Fibroblast of skin of scalp (primary cell): ENCODE measurements at regions not wholly inside any gene's neighbourhood (a gene's known extent, or its start where the extent isn't known, plus 50 kb on each side); places are given as distances from the start of the nearest gene placed in this dataset.

Source experiments
- DNase-seq: peaks from one replicate; pipeline ENCODE4 v3.0.0-alpha.2; 2013

GRCh38 chr2:114139542-114139941, 249.7 kb downstream of the ACTR3 start:
- DNase-seq: no peak

DNA sequence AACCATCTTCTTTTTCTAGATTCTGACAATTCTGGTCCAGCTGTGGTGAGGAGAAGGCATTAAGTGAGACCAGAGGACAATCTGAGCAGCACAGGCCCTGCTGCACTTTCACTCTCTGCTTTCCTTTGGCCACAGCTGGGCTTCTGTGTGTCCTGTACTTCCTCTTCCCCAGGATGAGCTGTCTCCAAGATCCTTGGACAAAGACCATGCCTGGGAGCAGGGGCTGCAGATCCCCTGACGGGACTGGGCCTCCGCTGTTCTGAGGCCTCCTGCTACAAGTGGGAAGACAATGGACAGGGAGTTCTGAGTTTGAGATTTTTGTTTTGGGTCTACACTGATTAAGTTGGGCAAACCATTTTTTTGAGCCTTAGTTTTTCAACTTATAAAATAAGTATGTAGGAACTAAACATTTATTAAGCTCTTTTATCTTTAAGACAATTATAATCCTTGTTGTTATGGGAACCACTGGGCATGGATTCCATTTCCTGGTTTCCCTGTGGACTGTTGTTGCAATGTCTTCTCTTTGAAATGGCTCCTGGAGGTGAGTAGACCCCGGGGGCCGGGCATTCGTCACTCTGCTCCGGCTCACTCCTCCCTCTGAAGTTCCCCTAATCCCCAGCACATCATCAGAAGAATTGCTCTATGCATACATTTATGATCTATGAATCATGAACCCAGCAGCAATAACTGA, 266.6 kb downstream of the ACTR3 start:
- DNase-seq: no peak

- no peak for DNase-seq
Measured at GRCh38 chr2:114157057-114157385, 267.1 kb downstream of the ACTR3 start.

- DNase-seq: no peak
Measured at GRCh38 chr2:114160263-114160981, 270.5 kb downstream of the ACTR3 start.

DNA sequence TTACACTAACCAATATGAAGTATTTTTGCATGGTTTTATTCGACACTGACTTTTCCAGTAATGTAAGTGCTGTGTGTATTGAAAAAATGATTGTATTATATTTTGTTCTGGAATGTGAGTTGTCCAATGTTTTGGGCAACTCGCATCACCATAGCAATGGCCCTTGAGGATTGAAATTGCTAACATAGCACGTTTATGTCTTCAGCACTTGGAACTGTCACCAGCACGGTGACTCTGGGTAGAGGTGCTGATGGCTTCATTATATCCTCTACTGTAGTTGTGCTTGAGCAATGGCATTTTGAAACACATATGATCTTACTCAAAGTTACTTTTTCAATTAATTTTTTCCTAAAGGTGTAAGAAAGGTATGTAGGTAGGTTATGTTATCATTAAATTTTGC, 271.5 kb downstream of the ACTR3 start:
- DNase-seq: no peak

- no peak for DNase-seq
Measured at GRCh38 chr2:114167799-114168198, 274.6 kb upstream of the DPP10 start.

GRCh38 chr2:114170070-114170469, 272.4 kb upstream of the DPP10 start:
- no peak for DNase-seq

DNA sequence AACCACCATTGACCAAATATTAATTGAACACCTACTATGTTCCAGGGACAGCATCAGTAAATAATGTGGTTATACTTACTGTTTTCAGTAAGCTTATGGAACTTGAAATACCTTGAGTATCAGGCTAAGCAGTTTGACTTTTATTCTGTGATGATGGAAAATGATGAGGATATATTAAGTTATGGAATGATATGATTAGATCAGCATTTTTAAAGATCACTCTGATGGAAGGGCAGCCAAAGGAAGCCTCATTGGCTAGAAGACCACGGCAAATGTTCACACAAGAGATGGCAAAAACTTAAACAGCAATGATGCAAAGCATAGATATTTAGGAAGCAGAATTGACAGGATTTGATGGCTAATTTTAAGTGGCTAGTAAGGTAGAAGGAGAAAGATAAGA, 266.9 kb upstream of the DPP10 start:
- DNase-seq: no peak

DNA sequence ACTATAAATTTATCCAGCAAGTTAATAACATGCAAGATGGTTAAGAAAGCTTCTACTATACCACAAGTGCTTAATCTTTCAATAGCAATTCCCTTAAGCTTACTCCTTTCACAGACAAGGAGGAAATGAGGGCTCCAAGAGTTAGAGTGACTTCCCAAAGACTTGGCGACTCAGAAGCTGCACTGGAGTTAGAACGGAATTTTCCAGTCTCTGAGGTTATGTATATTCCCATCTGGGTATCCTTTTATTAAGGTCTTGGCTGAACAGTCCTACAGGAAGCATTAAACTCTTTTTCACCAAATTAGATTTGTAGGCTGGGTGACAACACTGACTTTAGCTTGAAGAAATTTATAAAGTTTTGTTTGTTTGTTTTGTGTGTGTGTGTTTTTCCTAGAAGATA, 256.9 kb upstream of the DPP10 start:
- no peak for DNase-seq

DNA sequence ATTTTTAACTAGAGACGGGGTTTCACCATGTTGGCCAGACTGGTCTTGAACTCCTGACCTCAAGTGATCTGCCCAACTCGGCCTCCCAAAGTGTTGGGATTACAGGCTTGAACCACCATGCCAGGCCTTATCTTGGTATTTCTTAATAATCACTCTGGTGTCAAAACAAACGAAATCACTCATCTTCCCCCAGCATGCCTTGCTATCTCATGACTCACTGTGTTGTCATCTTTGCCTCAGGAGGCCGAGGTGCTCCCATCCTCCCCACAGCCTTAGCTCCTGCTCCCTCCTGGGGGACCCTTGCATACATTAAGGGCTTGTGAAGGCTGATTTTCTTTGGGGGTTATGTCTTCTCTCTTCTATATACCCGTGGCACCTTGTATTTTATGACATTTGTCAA, 250.1 kb upstream of the DPP10 start:
- DNase-seq: no peak

- no peak for DNase-seq
Measured at GRCh38 chr2:114201781-114202180, 240.7 kb upstream of the DPP10 start.

GRCh38 chr2:114203679-114204078, 238.8 kb upstream of the DPP10 start:
- no peak for DNase-seq

DNA sequence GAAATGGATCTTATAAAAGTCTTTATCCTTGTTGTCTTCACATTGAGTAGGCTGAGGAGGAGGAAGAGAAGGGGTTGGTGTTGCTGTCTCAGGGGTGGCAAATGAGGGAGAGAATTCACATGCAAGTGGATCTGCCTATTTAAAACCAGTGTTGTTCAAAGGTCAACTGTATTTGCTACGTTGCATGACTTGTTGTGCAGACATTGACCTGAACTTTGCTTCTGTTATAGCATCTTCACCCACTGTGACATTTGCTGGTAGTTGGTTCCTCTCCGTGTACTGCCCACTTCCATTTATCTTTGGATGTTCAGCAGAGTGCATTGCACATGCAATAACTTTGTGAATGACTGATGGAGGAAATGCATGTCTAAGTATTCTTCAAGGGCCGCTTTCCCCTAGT, 228.6 kb upstream of the DPP10 start:
- no peak for DNase-seq

GRCh38 chr2:114218383-114218782, 224.1 kb upstream of the DPP10 start:
- DNase-seq: no peak

DNA sequence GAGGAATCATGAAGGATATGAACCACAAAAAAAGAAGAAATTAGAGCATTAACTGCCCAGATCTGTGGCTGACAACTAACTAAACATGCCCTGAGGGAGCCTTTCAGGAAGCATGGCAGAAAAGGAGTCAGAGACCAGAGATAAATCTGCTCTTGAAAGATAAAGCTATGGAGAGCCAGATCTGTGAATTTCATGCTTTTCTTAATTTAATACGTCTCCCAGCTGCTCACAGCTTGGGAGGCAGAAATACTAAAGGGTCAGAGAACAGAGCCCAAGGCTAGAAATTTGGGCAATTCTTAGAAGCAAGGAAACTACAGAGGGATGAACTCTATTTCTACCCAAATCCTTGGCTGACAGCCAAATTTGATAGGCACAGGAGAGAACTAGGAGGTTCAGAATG, 223.0 kb upstream of the DPP10 start:
- DNase-seq: no peak

DNA sequence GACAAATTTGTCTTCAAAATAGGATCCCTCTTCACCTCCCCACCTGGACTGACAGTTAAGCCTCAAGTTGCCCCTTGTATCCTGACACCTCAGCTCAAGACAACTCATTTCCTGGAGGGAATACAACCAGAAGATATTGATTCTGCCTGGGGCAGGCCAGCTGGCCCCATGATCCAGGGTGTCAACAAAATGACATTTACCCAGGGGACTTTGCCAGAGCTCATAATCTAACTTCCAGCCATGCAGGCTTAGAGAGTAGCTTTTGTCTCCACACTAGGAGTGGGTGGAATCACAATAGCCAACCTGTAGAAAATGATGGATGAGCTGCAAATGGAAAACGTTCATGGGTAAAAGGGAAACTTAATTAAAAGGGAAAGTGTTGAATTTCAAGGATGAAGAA, 220.1 kb upstream of the DPP10 start:
- no peak for DNase-seq

GRCh38 chr2:114231921-114232320, 210.5 kb upstream of the DPP10 start:
- DNase-seq: no peak

- no peak for DNase-seq
Measured at GRCh38 chr2:114237331-114237730, 205.1 kb upstream of the DPP10 start.

GRCh38 chr2:114238910-114239559, 203.4 kb upstream of the DPP10 start:
- no peak for DNase-seq

GRCh38 chr2:114248648-114249047, 193.8 kb upstream of the DPP10 start:
- DNase-seq: no peak

GRCh38 chr2:114252713-114253112, 189.7 kb upstream of the DPP10 start:
- no peak for DNase-seq

DNA sequence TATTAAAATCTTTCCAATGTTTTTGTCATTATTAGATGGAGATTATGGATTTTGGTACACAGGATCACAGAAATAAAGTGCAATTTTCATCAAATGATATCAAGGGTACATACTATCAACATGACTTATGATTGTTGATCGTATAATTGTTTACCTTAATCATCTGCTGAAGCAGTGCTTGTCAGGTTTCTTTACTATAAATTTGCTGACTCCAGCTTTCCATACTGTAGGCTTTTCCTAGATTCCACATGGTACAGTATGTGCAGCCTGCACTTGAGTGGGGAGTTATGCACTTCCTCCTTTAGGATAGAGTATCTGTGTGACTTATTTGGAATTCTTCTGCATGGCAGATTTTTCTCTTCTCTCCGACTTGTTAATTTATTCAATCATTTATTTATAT, 187.6 kb upstream of the DPP10 start:
- no peak for DNase-seq

DNA sequence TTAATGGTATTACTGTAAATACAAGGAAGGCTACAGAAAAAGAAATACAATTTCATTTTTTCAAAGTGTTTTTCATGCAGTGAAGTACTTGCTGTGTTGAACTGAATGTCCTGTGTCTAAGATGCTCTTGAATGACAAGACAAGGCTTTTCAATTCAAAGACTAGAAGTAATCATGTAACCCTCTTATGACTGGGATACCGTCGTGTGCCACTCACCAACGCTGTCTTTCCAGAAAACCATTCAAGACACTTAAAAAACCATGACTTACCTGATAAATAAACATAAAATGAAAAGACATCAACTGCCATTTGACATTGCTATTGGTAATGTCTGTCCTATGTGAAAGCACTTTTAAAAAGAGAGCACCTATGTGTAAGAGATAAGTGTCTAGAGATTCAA, 183.1 kb upstream of the DPP10 start:
- DNase-seq: no peak

DNA sequence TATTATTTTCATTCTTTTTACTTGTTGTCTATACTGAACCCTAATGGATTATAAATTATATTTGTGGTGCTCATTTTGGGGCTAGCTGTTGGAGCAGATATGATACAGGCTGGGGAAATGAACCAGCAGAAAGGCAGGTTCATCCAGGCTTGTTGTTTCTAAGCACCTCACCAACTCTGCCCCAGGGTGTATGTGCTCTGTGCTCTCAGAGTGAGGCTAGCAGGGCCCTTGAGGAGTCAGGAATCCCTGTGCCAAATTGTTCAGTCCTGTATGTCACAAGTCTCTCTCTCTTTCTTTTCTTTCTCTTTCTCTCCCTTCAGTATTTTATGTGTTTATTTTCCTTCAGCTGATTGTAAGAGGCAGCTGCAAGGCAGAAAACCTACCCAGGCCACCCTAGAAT, 181.1 kb upstream of the DPP10 start:
- DNase-seq: no peak
